IMR-90 (cell line): ENCODE measurements at regions not wholly inside any gene's neighbourhood (a gene's known extent, or its start where the extent isn't known, plus 50 kb on each side); places are given as distances from the start of the nearest gene placed in this dataset.

Experiments
- ATAC-seq: fragments of 200-7000 bp; cut with Tn5 transposase; 2 replicates; pipeline ENCODE4 v1.9.1; 2020; ENCODE audit warnings: low read depth, mild to moderate bottlenecking, moderate library complexity
- BruUV-seq: library from RNA; stranded (reverse); fragments of 400-500 nt; replicated peaks from 2 replicates; lab custom pipeline; 2021; lab: Mats Ljungman, UMichigan
- CTCF ChIA-PET: fragments of 300-600 bp; formaldehyde crosslinking; extraction: SDS; loops from one replicate; lab custom pipeline; 2021; ENCODE audit warnings: antibody characterized with exemption; lab: Yijun Ruan, JAX
- POLR2A ChIA-PET: fragments of 300-600 bp; sonication (Branson Sonifier 250); formaldehyde crosslinking; loops from one replicate; lab custom pipeline; 2022; ENCODE audit warnings: antibody characterized with exemption; ENCODE audit not compliant: unreplicated experiment; lab: Charles Lee
- DNase-seq: peaks from one replicate; pipeline ENCODE4 v3.0.0; 2013
- H2AFZ ChIP-seq: replicated peaks from 2 replicates; pipeline ENCODE3; 2013; ENCODE audit warnings: low read length, mild to moderate bottlenecking; ENCODE audit not compliant: poor library complexity
- H2AK5ac ChIP-seq: 2 replicates; pipeline ENCODE4 v1.6.1; 2013; ENCODE audit warnings: low read depth, low read length, inconsistent platforms
- H2AK9ac ChIP-seq: replicated peaks from 2 replicates; pipeline ENCODE3; 2013; ENCODE audit warnings: mild to moderate bottlenecking, low read depth, low read length, moderate library complexity; ENCODE audit not compliant: poor library complexity
- H2BK120ac ChIP-seq: 2 replicates; pipeline ENCODE4 v1.6.1; 2013; ENCODE audit warnings: low read depth, low read length, inconsistent platforms
- H2BK15ac ChIP-seq: 3 replicates; pipeline ENCODE4 v1.6.1; 2013; ENCODE audit warnings: low read depth, low read length, inconsistent platforms
- H2BK20ac ChIP-seq: 2 replicates; pipeline ENCODE4 v1.6.1; 2013; ENCODE audit warnings: low read depth, mild to moderate bottlenecking, inconsistent platforms, low read length, moderate library complexity
- H2BK5ac ChIP-seq: 2 replicates; pipeline ENCODE4 v1.6.1; 2013; ENCODE audit warnings: mild to moderate bottlenecking, low read depth, low read length, inconsistent platforms; ENCODE audit not compliant: poor library complexity, severe bottlenecking
- H3K14ac ChIP-seq: replicated peaks from 2 replicates; pipeline ENCODE4 v1.6.1; 2013; ENCODE audit warnings: low read depth, low read length, inconsistent platforms
- H3K18ac ChIP-seq: 2 replicates; pipeline ENCODE4 v1.6.1; 2013; ENCODE audit warnings: low read depth, low read length, control low read depth
- H3K23ac ChIP-seq: 2 replicates; pipeline ENCODE4 v1.6.1; 2013; ENCODE audit warnings: low read depth, low read length, inconsistent platforms
- H3K27ac ChIP-seq: 2 replicates; pipeline ENCODE4 v1.5.1; 2013; ENCODE audit warnings: mild to moderate bottlenecking, control low read depth, low read length; ENCODE audit not compliant: insufficient read depth
- H3K27me3 ChIP-seq: 2 replicates; pipeline ENCODE4 v1.6.1; 2013; ENCODE audit warnings: low read length; ENCODE audit not compliant: control insufficient read depth, insufficient read depth
- H3K36me3 ChIP-seq: 2 replicates; pipeline ENCODE4 v1.6.1; 2013; ENCODE audit warnings: low read length, mixed read lengths; ENCODE audit not compliant: control insufficient read depth, insufficient read depth
- H3K4ac ChIP-seq: 2 replicates; pipeline ENCODE4 v1.6.1; 2013; ENCODE audit warnings: low read depth, low read length, inconsistent platforms
- H3K4me1 ChIP-seq: 2 replicates; pipeline ENCODE4 v1.6.1; 2013; ENCODE audit warnings: low read length, mixed read lengths; ENCODE audit not compliant: control insufficient read depth, insufficient read depth
- H3K4me2 ChIP-seq: 2 replicates; pipeline ENCODE4 v1.6.1; 2013; ENCODE audit warnings: low read depth, mild to moderate bottlenecking, control low read depth, low read length, moderate library complexity
- H3K4me3 ChIP-seq: 2 replicates; pipeline ENCODE4 v1.5.1; 2013; ENCODE audit warnings: low read depth, mild to moderate bottlenecking, control low read depth, low read length, moderate library complexity; ENCODE audit not compliant: insufficient read depth
- H3K56ac ChIP-seq: 2 replicates; pipeline ENCODE4 v1.6.1; 2013; ENCODE audit warnings: low read length, inconsistent platforms; ENCODE audit not compliant: insufficient read depth; ENCODE audit errors: extremely low read depth
- H3K79me1 ChIP-seq, 2 experiments: 2 replicates each; pipeline ENCODE4 v1.6.1; 2013; ENCODE audit warnings: low read length in 2 of 2, inconsistent platforms in 1 of 2, low read depth in 1 of 2
- H3K9ac ChIP-seq: 2 replicates; pipeline ENCODE4 v1.6.1; 2013; ENCODE audit warnings: low read depth, low read length, control low read depth
- H3K9me1 ChIP-seq: 2 replicates; pipeline ENCODE4 v1.6.1; 2013; ENCODE audit warnings: low read length, inconsistent platforms; ENCODE audit not compliant: insufficient read depth
- H3K9me3 ChIP-seq: 2 replicates; pipeline ENCODE4 v1.6.1; 2013; ENCODE audit warnings: low read length; ENCODE audit not compliant: control insufficient read depth, insufficient read depth
- H4K20me1 ChIP-seq: 2 replicates; pipeline ENCODE4 v1.6.1; 2013; ENCODE audit warnings: low read length, inconsistent platforms; ENCODE audit not compliant: insufficient read depth
- H4K5ac ChIP-seq: 2 replicates; pipeline ENCODE4 v1.6.1; 2013; ENCODE audit warnings: mild to moderate bottlenecking, low read depth, low read length, control low read depth
- H4K8ac ChIP-seq, 2 experiments: 2 replicates each; pipeline ENCODE4 v1.6.1; 2013; ENCODE audit warnings: low read depth in 2 of 2, low read length in 2 of 2, control low read depth in 1 of 2, inconsistent platforms in 1 of 2
- H4K91ac ChIP-seq: 2 replicates; pipeline ENCODE4 v1.6.1; 2013; ENCODE audit warnings: low read depth, low read length, inconsistent platforms; ENCODE audit not compliant: insufficient read depth
- BHLHE40 ChIP-seq: fragments of 150-350 bp; IDR thresholded peaks from 2 replicates; pipeline ENCODE4 v1.6.1; 2016; ENCODE audit warnings: mild to moderate bottlenecking, low read depth, low read length
- CEBPB ChIP-seq: IDR thresholded peaks from 2 replicates; pipeline ENCODE4 v1.6.1; 2012; ENCODE audit warnings: low read depth, low read length, improper control_type of control experiment
- FOS ChIP-seq: fragments of 150-350 bp; IDR thresholded peaks from 2 replicates; pipeline ENCODE4 v1.6.1; 2016; ENCODE audit warnings: low read depth, low read length
- MAZ ChIP-seq: IDR thresholded peaks from 2 replicates; pipeline ENCODE4 v1.6.1; 2012; ENCODE audit warnings: low read depth, mild to moderate bottlenecking, low read length, improper control_type of control experiment, moderate library complexity, borderline replicate concordance
- MXI1 ChIP-seq: IDR thresholded peaks from 2 replicates; pipeline ENCODE4 v1.6.1; 2012; ENCODE audit warnings: low read depth, mild to moderate bottlenecking, low read length, moderate library complexity, borderline replicate concordance
- NFE2L2 ChIP-seq: fragments of 150-350 bp; IDR thresholded peaks from 2 replicates; pipeline ENCODE4 v1.6.1; 2016; ENCODE audit warnings: low read depth, mild to moderate bottlenecking, low read length
- RAD21 ChIP-seq: IDR thresholded peaks from 2 replicates; pipeline ENCODE4 v1.6.1; 2012; ENCODE audit warnings: low read length, improper control_type of control experiment
- RFX5 ChIP-seq: IDR thresholded peaks from 2 replicates; pipeline ENCODE4 v1.8.0; 2012; ENCODE audit warnings: low read depth, mild to moderate bottlenecking, low read length, moderate library complexity
- SMC3 ChIP-seq: fragments of 150-350 bp; IDR thresholded peaks from 2 replicates; pipeline ENCODE4 v1.6.1; 2016; ENCODE audit warnings: low read depth, mild to moderate bottlenecking, antibody characterized with exemption, low read length, moderate library complexity
- WGBS, 2 experiments: methylation state at CpG; one replicate each; pipeline versions ENCODE4 v1.1.5 to v1.1.7; 2013; ENCODE audit warnings: missing lambda C conversion rate in 2 of 2; ENCODE audit not compliant: insufficient read length in 1 of 2; ENCODE audit errors: extremely low coverage in 2 of 2; 5-methylcytosine and 5-hydroxymethylcytosine counted together
- dilution Hi-C: fragments of 300-500 bp; cut with HindIII; formaldehyde crosslinking; loops from one replicate; pipeline ENCODE4 v1.14.3; 2018; ENCODE audit warnings: low sequenced_read_pairs; ENCODE audit not compliant: unreplicated experiment
- in situ Hi-C: fragments of 300-500 bp; cut with MboI; formaldehyde crosslinking; loops from 3 replicates; pipeline ENCODE4 v1.14.3; 2019; ENCODE audit warnings: low sequenced_read_pairs, inconsistent platforms, mixed read lengths
- intact Hi-C: fragments of 100-400 bp; cut with micrococcal nuclease; formaldehyde crosslinking; loops from 2 replicates; pipeline ENCODE4 v1.10.0; 2022
- TF ChIP-seq, protein P1 (sequence below): fragments of 150-350 bp; IDR thresholded peaks from 2 replicates; pipeline ENCODE4 v1.6.1; 2017; ENCODE audit warnings: mild to moderate bottlenecking, antibody characterized with exemption, low read length, low read depth
- TF ChIP-seq, protein P2 (sequence below): fragments of 150-350 bp; IDR thresholded peaks from 2 replicates; pipeline ENCODE4 v1.6.1; 2016; ENCODE audit warnings: low read depth, mild to moderate bottlenecking, low read length, moderate library complexity, borderline replicate concordance
- TF ChIP-seq, protein P3 (sequence below): conservative IDR thresholded peaks from 2 replicates; pipeline ENCODE4 v1.5.1; 2012; ENCODE audit warnings: mild to moderate bottlenecking, low read depth, low read length, improper control_type of control experiment

DNA sequence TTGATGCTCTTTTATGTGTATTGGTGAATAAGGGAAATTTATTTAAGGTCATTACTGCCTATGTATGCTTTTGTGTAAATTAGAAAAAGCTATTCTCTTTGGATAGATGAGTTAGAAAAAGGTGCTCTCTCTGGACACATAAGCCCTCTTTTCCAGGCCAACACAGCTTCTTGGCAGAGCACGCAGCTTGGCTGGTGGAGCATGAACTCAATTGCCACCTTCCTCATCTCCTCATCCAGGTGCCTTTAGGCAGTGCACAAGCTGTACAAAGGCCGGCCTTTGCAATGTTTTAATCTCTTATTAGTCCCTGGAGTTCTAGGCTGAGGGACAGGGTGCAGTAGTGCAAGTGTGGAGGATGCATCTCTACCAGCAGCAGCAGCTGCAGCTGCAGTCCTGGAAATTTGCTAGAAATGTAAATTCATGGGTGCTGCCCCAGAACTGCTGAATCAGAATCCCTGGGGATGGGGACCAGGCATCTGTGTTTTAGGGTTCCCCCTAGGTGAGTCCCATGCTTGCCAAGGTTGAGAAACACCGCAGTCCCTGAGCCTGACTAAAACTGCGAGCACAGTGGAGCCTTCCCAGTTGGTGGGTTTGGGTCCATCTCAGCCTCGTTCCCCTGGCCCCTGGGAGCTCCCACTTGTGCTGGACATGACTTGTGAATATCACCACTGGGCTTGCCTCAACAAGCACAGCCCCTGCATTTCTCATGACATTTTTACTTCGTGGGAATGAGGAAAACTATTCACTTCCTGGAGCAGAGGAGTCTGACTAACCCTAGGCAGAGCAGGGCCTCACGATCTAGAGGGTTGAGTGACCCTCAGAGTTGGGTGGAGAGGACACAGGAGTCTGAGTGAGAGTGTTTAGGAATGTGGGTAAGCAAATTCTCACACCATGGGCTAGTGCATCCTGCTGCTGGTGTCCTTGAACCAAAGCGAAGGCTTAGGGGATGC is 272.3 kb downstream of the ZSWIM6 start:
- CTCF ChIA-PET: interaction anchor here (1.2 to 2.4 kb wide), 2 partner anchors 20 to 54 kb away, joined by 4 to 8 read pairs; no protein-coding TSS in a partner anchor
- dilution Hi-C loops: no loop called here
- ATAC-seq: peak; percentile 14; the same call in 1 of the 2 replicates

More for the DNA sequence above, 272.3 kb downstream of the ZSWIM6 start:
- H4K91ac ChIP-seq: peak overlapping the region; percentile 8; the same call in 1 of the 2 replicates
- H4K20me1 ChIP-seq: no peaks in the 10 kb centered on the region
- H3K23ac ChIP-seq: no peak overlapping the region
- no TSS peak for BruUV-seq
- peaks cover 3% of the 10 kb centered on the region; the same call in 1 of the 2 replicates for H3K27me3 ChIP-seq
- no peak overlapping the region for H3K56ac ChIP-seq
- H3K4me1 ChIP-seq: peaks cover 14% of the 10 kb centered on the region
- H4K8ac ChIP-seq: 0 out of 4 replicates have a peak overlapping the region, but pooled peaks of 1 of the 2 experiments have one; percentile 39
- H3K27ac ChIP-seq: no peak overlapping the region
- H3K36me3 ChIP-seq: no peaks in the 10 kb centered on the region
- peak overlapping the region; percentile 15; the same call in 1 of the 2 replicates for H2BK20ac ChIP-seq
- peak overlapping the region; percentile 26 for H2AFZ ChIP-seq
- H2BK5ac ChIP-seq: no peak overlapping the region
- no peak overlapping the region for H3K18ac ChIP-seq
- H2BK15ac ChIP-seq: no peak overlapping the region
- TF ChIP-seq NFE2L2 (no peak), FOS (no peak), RAD21 (no peak), RFX5 (no peak), CEBPB (no peak), BHLHE40 (no peak), MXI1 (no peak), MAZ (no peak), SMC3 (no peak)
- TF ChIP-seq, protein P1, sequence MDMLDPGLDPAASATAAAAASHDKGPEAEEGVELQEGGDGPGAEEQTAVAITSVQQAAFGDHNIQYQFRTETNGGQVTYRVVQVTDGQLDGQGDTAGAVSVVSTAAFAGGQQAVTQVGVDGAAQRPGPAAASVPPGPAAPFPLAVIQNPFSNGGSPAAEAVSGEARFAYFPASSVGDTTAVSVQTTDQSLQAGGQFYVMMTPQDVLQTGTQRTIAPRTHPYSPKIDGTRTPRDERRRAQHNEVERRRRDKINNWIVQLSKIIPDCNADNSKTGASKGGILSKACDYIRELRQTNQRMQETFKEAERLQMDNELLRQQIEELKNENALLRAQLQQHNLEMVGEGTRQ: no peak
- TF ChIP-seq, protein P2, sequence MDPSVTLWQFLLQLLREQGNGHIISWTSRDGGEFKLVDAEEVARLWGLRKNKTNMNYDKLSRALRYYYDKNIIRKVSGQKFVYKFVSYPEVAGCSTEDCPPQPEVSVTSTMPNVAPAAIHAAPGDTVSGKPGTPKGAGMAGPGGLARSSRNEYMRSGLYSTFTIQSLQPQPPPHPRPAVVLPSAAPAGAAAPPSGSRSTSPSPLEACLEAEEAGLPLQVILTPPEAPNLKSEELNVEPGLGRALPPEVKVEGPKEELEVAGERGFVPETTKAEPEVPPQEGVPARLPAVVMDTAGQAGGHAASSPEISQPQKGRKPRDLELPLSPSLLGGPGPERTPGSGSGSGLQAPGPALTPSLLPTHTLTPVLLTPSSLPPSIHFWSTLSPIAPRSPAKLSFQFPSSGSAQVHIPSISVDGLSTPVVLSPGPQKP: no peak
- TF ChIP-seq, protein P3, sequence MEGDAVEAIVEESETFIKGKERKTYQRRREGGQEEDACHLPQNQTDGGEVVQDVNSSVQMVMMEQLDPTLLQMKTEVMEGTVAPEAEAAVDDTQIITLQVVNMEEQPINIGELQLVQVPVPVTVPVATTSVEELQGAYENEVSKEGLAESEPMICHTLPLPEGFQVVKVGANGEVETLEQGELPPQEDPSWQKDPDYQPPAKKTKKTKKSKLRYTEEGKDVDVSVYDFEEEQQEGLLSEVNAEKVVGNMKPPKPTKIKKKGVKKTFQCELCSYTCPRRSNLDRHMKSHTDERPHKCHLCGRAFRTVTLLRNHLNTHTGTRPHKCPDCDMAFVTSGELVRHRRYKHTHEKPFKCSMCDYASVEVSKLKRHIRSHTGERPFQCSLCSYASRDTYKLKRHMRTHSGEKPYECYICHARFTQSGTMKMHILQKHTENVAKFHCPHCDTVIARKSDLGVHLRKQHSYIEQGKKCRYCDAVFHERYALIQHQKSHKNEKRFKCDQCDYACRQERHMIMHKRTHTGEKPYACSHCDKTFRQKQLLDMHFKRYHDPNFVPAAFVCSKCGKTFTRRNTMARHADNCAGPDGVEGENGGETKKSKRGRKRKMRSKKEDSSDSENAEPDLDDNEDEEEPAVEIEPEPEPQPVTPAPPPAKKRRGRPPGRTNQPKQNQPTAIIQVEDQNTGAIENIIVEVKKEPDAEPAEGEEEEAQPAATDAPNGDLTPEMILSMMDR: no peak
- 0 out of 2 replicates have a peak overlapping the region, but pooled peaks have one; percentile 13 for H2AK5ac ChIP-seq
- peaks cover 14% of the 10 kb centered on the region; the same call in 1 of the 2 replicates for H3K9me1 ChIP-seq
- no peak overlapping the region for H2AK9ac ChIP-seq
- H3K4me3 ChIP-seq: no peak overlapping the region
- POLR2A ChIA-PET: no interaction called here
- no peak overlapping the region for H2BK120ac ChIP-seq
- DNase-seq: no peak
- H3K9ac ChIP-seq: no peak overlapping the region
- no peaks in the 10 kb centered on the region for H3K9me3 ChIP-seq
- no CpG with 5 or more reads among the region's 8 CpGs for WGBS, 2 experiments
- in situ Hi-C loops (no loop called here), intact Hi-C loops (no loop called here)
- no peak overlapping the region for H3K4me2 ChIP-seq
- no peaks in the 10 kb centered on the region for H3K79me1 ChIP-seq
- H4K5ac ChIP-seq: peak overlapping the region; percentile 53; the same call in 1 of the 2 replicates
- peak overlapping the region; percentile 35; the same call in 1 of the 2 replicates for H3K14ac ChIP-seq
- 0 out of 2 replicates have a peak overlapping the region, but pooled peaks have one; percentile 31 for H3K4ac ChIP-seq
